ENCODE measurements at regions not wholly inside any gene's neighbourhood (a gene's known extent, or its start where the extent isn't known, plus 50 kb on each side); places are given as distances from the start of the nearest gene placed in this dataset.

DNA sequence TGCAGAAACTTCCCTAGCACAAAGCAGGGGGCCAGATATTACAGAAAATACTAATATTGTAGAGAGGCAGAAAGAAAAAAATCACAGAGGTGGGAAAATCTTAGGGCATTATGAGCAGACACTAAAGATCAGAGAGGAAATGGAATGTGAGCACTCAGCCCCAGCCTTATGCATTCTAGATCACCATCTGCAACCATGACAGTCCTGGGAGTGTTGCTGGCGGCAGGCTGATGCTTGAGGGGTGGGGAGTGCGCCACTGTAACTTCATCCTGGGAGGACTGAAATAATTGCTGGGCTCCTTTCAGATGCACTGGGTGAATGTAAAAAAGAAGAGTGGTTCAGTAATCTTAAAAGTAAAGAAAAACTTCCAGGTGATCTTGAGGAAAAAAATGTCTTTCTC is 427.6 kb upstream of the SEMA6D start:
- no peak for DNase-seq (ENCODE audit: low read depth)

DNA sequence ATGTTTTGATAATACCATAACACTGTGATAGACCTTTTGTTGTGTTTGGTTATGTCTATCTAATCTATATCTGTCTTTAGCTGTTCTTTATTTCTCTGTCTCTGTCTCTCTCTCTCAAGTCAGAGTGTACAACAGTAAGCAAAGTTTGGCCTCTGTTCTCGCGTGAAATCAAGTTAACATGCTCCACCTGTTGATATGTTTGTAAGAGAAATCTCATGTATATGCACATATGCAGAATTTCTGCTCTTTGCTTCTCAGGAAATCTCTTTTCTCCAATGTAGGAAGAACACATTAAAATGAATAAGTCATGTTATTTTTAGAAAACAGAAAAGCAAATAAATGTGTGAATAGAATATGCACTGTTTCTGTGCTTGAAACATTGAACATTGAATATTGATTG is 425.5 kb upstream of the SEMA6D start:
- DNase-seq (ENCODE audit: low read depth) = no peak

DNA sequence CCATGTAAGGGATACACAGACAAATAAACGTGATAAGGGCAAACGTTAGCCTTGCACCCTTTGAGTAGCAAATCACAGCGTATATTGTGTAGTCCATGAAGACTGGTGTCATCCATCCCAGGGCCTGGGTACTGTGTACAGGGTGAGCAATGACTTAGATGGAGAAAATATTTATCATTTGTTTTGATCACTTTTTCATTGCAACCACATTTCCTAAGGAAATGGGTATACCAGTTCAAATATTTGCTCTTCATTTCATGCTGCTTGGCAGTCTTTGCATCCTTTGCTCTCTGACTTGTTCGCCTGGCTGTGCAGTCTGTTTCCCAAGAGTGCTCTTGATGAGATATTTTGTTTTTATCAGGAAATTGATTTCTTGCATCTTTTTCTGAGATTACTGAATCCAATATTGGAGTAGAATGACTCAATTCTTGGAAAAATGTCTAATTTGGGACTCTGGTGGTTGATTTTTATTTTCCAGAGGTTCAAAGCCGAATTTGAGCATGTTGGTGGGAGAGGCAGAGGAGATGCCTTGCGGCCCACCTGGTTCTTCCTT is 424.6 kb upstream of the SEMA6D start:
- DNase-seq (ENCODE audit: low read depth) = no peak

DNA sequence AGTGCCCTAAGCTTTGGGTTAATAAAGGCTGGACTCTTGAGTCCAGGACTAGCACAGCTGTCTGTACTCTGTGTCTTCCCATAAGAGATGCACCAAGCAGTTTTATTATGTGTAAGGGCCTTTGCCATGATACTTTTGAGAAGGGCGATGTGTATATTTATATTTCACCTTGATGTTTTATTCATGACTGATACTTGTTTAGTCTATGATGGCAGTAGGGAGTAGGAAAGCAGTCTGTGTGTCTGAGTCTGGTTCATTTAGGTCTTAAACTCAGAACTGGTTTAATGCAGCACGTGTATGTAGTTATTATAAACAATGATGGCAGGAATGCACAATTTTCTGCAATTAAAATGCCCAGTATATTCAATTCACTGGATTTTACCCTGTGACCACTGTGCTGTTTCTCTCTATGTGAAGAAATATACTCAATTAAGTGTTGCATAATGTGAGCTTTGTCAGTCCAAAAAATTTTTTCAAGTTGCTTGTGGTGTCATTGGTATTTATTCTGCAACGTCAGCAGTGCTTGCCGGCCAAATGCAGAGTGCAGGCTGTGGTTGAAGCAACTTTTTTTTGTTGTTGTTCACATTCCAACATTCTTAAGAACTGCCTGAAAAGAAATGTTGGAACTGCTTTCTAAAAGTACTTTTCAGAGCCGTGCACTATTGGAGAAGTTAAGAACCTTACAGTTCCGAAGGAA is 423.7 kb upstream of the SEMA6D start:
- no peak for DNase-seq (ENCODE audit: low read depth)

DNA sequence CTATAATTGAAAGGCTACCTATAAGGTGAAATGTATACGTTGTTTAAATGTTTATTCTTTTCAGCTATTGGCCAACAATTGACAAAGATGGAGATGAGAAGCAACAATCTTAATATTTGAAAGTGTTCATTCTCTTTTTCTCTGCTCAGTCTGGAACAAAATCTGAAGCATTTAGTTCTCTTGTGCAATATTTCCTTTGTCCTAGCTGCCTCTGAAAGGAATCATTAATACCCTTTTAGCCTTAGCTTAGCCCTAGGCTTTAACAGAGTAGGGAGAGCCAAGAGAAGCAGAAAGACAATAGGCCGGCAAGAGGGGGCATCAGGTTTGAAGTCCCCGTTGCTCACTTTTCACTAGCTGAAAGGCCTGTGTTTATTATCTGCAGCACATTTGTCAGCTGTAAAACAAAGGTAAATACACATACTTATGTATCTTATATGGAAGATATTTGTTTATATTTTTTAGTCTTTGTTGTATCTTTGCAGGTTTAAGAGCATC is 422.5 kb upstream of the SEMA6D start:
- no peak for DNase-seq (ENCODE audit: low read depth)

DNA sequence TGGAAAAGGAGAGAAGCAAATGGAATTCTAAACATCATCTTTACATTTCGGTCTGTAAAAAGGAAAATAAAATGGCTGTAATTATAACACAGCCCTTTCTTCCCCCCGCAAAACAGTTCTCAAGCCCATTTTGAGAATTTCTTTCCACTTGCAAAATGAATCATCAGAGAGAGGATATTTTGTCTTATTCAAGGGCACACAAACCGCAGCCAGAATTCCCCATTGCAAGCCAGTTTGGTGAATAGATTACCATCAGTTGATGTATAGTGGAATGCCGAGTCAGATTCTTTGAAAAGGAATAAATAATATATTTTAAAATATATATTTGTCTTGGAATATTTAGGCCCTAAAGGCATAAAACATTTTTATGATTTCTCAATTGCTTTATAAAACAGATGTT is 420.4 kb upstream of the SEMA6D start:
- no peak for DNase-seq (ENCODE audit: low read depth)

DNA sequence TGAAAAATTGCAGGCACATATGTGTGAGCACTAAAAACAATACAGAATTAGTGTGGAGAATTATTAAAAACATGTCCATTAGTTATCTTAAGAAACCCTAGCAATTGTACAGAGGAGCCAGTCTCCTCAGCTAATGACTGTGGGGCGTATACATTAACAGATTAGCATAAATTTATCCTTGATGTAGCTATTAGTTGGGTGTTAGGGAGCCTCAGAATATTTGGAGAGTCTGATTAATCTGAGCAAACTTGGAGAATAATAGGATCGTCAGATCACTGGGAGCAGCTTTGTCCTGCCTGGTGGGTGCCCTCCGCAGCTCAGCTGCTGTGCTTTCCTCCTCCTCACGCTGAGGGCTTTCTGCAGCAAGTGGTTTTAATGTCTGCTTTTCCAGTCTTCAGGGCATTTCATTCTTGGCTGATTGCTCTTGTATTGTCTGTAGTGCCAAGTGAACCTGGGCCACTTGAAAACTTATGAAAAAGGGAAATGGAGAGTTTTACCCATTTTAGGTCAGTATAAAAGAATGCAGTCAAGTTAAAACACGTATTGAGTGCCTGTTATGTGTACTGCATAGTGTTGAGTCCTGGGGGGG is 417.4 kb upstream of the SEMA6D start:
- no peak for DNase-seq (ENCODE audit: low read depth)

DNA sequence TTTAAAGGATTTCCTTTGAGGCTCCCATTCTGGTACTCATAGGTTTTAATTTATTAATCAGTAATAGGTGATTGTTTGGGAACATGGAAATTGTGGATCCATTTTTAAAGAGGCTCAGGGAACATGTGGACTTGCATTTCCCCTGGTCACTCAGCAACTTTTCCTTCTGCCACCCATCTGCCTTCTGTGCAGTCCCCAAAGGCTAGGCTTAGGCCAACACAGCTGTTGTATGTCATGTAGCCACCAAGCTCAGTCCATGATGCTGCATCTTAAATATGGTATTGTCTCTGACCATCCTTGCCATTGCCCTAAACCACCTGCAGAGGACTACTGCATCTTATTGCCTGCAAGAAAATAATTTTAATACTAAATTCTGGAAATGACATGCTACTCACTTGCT is 416.7 kb upstream of the SEMA6D start:
- peak; percentile 5 for DNase-seq (ENCODE audit: low read depth)

DNA sequence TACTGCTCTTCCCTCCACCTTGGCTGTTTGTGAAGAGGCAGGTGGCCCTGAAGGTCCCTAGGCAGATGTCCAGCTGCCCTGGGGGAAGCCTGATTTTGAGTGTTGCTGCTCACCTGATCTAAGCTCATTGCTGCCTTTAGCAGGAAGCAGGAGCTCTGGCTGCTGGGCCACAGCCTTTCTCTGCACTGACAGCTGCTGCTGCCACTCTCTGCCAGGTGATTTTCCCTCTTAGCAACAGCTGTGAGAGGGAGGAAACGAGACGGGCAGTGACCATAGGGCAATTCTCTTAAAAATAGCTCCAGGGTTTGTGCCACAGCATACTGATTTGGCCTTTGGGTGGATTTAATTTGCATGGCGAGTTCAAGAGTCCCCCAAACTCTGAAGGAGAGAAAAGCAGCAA is 415.8 kb upstream of the SEMA6D start:
- peak; percentile 52 for DNase-seq (ENCODE audit: low read depth)

DNA sequence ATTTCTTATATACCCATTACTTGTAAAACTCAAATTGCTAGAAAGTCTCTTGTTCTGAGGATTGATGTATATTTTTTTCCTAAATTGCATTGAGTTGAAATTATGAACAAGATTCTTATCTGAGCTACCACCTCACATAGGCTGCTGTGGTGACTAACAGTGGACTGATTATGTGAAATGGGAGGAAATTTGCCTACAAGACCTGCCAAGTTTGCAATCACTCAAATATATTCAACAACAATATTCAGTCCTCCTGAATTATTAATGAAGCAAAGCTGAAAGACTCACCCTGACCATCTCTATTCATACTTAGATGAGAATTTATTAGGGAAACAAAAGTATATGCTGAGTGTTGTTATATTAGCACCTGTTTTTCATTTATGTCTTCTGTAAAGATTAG is 412.6 kb upstream of the SEMA6D start:
- DNase-seq (ENCODE audit: low read depth) = no peak

DNA sequence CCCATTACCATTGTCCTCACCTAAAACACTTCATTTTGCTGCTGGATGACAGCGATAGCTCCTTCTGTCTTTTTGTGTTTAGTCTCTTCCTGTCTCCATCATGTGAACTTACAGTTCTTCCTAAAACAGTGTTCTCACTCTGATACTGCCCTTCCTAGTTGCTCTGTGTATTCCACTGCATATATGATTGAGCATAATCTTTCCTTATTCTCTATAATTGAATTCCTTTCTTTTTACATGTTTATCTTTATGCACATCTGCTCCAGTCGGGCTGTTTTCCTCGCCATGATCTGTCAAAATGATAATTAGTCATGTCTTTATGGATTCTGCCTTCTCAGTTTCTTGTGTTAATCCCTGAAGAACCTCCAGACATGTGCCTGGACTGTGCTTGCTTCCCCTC is 405.1 kb upstream of the SEMA6D start:
- DNase-seq (ENCODE audit: low read depth) = no peak

DNA sequence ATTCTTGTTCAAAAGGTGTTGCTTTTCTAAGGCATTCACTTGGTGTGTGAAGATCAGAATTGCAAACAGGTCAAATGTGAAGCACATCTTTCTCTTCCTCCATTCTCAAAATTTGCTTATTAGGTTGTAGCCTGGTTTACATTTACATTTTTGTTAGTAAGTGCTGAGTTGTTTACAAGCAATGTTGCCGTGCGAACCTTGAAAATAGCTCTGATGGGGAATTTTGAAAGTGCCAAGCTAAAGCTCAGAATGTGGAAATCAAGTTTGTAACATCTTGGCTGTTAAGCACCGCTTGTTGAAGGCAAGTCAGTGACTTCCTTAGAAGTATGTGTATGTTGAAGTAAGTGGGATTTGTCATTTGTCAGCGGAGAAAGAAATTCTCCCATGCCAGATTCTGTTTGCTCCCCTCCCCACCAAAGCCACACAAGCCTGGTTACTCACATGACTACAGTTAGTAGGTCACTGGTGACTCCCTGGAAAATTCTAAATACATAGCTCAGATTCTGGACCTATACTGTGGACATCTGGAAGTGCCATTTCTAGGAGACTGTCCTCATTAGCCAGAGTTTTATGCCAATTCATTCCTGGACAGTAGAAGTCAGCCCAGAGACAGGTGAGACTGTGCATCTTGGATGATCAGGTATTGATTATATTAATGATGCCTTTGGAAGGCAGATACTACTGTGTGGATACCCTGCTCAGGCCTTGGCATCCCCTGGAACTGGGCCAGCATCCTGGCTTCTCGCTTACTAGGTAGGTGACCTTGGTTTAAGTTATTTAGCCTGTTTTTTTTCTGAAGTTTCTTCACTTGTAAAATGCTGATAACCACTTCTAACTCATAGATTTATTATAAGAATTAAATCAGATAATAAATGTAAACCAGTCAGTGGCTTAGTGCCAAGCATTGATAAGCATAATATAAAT is 390.6 kb upstream of the SEMA6D start:
- DNase-seq (ENCODE audit: low read depth) = no peak

DNA sequence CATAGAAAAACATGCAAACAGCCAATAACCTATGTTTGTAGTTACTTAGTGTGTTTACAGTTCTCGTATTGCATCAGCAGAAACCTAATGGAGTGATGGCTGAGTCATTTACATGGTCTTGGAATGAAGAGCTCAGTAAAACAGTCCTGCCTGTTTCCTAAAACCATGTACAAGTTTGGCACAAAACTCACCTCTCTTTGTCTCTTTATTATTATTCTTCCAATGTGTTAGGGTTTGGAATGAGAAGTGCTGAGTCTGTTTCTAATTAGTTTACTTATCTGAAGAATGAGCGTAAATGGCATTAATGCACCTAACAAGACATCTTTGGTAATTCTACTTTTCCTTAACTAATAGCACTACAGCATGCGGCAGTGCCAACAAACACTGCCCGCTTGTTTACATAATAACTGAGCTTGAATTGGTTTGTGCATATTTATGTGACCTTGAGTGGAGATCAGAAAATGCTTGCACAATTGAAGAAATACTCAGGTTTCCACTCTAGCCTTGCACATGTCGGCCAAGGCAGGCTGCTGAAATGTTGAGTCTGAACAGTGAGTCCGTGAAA is 385.4 kb upstream of the SEMA6D start:
- DNase-seq (ENCODE audit: low read depth) = no peak

DNA sequence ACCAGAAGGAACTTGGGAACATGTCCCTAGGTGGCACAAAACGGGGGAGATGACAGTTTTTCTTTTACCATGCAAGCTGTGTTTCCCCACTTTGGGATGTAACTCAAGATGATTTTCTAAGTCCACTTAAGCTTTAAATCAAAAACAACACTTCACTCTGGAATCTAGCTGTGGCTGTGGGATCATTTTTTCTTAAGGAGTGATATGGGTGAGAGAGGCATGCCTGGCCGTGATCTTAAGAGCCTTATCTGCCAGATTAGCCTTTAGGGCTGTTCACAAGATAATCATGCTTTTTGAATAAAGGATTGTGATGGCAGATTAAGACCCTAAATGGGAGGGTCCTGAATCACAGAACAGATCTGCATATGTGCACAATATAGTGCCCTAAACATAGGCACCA is 384.8 kb upstream of the SEMA6D start:
- no peak for DNase-seq (ENCODE audit: low read depth)

DNA sequence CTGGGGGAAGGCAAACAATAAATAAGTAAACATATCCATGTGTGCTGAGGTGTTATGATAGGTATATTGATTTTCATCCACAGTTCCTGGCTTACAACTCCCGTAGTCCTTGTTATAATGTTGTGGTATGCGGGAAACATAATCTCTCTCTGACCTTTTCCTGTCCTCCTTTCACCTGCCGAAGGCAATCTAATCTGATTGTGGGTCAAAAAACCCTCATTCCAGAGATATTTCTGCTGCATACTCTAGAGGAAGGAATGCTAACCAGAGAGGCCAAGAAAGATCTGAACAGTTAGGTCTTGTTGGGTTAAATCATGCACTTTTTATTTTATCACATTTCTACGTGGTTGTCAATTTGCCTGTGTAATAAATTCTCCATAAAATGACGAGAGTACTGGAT is 383.6 kb upstream of the SEMA6D start:
- no peak for DNase-seq (ENCODE audit: low read depth)

DNA sequence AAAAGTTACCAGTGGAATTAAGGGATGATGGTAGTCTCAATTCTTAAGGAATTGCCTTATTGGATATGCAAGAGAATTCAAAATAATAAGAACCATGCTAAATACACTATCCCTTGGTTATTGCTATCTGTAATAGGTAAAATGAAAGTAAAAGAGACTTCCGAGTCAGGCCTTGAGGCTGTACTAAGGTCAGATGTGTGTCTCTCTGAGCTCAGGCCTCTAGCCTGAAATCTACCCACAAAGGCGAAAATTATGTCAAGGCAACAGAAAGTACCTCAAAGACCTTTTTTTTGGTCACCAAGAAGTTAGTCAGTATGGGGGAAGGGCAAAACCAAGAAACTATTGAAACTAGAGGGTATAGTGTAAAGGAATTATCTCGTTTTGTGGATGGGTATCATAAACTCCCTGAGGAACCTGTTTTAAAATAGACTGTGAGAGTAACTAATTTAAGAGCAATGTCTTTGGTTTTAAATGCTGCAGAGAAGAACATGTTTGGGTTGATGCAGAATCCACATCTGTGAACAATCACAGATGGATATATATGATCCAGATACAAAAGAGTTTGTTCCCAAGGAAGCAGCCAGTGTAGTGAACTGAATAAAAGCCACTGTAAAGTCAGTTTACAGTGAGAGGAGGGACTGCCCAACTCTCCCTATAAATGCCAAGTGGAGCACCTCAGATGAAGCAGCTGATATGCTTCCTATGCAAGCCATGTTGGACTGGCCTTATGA is 382.3 kb upstream of the SEMA6D start:
- no peak for DNase-seq (ENCODE audit: low read depth)

DNA sequence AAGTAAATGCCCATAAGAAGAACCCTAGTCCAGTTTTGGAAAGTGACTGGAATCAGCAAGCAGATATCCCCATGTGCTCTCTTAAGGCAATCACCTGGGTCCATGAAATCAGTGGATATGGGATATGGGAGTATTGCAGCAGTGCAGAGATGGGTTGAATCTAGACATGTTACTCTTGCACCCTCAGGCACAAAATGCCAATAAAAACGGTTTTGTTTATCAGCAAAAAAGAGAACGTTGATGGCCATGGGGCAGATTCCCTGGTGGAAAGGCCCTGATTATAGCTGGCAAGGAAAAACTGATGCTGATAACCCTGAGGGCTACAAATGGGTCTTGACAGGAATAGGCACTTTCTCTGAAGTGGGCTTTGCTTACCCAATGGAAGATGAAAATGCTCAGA is 380.2 kb upstream of the SEMA6D start:
- no peak for DNase-seq (ENCODE audit: low read depth)

DNA sequence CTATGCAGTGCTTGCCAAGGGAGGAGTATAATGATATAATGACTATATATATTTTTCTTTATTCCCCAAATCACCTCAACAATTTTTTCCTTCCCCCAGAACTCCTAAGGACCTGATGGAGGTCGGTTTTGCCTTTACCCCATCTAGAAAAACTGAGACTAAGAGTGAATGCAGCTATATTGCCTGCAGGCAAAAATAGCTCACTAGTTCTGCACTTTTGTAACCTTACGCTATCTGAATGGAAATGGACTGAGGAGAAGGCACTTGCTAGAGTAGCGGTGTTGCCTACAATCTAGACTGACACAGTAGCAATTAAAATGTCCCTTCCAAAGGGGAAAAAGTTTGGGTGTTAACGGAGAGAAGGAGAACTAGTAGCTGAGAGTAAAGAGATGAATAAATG is 379.5 kb upstream of the SEMA6D start:
- no peak for DNase-seq (ENCODE audit: low read depth)

DNA sequence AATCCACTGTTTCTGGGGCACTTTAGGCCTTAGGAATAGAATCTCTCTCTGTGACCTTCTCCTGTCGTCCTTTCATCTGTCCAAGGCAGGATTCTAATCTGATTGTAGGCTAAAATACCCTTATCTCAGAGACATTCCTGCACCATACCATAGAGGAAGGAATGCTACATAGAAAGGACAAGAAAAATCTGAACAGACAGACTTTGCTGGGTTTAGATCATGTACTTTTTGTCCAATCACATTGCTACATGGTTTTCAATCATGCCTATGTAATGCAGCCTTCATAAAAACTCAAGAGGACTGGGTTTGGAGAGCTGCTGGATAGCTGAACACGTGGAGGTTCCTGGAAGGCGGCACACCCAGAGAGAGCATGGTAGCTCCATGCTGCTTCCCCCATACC is 378.5 kb upstream of the SEMA6D start:
- DNase-seq (ENCODE audit: low read depth) = no peak

DNA sequence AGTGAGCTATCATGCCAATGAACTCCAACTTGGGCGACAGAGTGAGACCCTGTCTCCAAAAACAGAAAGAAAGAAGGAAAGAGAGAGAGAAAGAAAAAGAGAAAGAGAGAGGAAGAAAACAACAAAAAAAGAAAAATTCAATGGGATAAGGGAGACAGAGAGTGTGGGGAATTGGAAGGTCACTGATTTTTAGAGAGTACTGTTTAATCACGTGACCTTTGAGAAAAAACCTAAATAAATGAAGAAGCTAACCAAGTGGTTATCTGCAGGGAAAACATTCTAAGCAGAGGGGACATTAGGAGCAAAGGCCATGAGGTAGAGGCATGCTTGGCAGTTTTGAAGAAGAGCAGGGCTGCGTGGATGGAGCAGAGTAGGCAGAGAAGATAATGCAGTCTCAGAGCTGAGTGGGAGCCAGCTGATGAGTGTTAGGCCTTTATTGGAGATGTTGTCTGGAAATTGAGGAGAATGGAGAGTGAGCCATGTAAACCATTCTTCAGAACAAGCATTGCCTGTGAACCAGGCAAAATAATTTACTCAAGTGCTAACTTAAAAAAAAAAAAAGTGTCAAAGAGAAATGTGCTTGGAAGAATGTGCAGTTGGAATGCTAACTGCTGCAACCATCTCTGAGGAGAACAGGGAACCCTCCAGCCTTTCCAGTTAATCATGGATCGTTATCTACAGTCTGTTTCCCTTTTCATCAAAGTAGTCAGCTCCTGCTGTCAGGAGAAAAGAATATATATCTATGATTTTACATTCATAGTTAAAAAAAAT is 377.3 kb upstream of the SEMA6D start:
- no peak for DNase-seq (ENCODE audit: low read depth)
